Activated CD4-positive, CD25-positive, alpha-beta regulatory T cell treated with anti-CD3 and anti-CD28 coated beads, Interleukin-2, amount 50 U/mL, for 72 hours (primary cell): ENCODE measurements at regions not wholly inside any gene's neighbourhood (a gene's known extent, or its start where the extent isn't known, plus 50 kb on each side); places are given as distances from the start of the nearest gene placed in this dataset.

ENCODE experiments used
- DNase-seq: peaks from one replicate; pipeline ENCODE4 v3.0.0; 2021

DNA sequence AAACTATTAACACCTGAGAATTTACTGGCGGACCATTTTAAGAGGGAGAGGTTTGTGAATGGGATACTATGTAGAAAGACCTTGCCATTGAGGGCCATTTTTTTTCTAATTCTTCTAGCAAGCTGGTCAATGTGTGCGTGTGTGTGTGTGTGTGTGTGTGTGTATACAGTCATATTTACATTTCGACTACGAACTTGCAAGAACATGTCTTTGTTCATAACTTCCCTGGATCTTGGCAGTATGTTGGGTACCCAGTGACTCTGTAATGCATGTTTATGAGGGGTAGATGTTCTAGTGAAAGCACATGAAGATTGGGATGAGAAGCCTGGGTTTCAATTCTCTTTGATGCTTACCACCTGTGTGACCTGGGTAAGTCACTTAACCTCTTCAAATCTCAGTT lies 133.6 kb downstream of the UBE2E3 start:
- DNase-seq = no peak

GRCh38 chr2:181116261-181116660 lies 135.9 kb downstream of the UBE2E3 start:
- DNase-seq = no peak

- no peak for DNase-seq
Measured at GRCh38 chr2:181117206-181117925, 137.0 kb downstream of the UBE2E3 start.

GRCh38 chr2:181120625-181121024 lies 140.2 kb downstream of the UBE2E3 start:
- no peak for DNase-seq

- DNase-seq = no peak
Measured at GRCh38 chr2:181121996-181122395, 141.6 kb downstream of the UBE2E3 start.

GRCh38 chr2:181122601-181123000 lies 142.2 kb downstream of the UBE2E3 start:
- no peak for DNase-seq

DNA sequence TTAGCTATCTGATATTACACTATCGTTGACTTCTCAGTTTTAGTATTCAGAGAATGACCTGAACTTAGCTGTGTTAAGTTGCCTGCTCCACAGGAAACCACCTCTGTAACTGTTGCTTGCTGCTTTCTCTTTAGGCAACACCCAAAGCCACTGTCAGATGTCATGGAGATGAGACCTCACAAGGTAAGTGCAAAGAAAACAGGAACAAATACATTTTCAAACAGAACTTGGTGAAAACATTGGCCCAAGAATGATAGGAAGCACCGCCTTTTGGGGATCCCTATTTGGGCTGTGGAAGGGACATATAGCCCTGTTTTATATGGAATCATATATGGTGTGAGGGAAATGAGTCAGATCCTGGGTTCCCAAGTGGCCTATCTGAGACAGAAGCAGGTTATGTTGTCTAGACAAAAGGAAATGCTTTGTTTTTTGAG lies 143.4 kb downstream of the UBE2E3 start:
- no peak for DNase-seq

- no peak for DNase-seq
Measured at GRCh38 chr2:181124497-181124896, 144.1 kb downstream of the UBE2E3 start.

- no peak for DNase-seq
Measured at GRCh38 chr2:181125359-181125758, 145.0 kb downstream of the UBE2E3 start.

DNA sequence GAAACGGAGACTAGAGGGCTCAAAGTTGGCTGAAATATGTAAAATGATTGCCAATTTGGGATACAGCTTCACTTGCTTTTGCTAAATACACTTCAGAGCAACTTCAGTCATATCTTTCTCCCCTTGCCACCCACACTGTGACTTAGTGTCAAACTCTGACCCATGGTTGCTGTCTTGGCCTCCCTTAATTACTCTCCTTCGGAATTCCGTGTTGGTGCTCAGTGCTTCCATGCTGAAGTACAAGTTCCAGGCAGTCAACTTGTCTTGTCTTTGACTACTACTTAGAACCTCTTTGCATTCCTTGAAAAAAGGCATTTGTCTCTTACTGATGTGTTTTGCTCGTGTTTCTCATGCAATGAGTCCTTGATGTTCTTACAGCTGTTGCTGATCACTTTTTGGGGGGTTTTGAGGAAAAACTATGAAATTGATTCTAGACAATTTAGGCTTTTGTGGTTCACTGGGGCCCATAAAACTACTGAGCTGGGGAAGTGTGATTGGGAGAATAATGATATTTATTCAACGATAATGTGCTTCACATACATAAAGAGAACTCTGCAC lies 146.0 kb downstream of the UBE2E3 start:
- DNase-seq = no peak

- no peak for DNase-seq
Measured at GRCh38 chr2:181128199-181128598, 147.8 kb downstream of the UBE2E3 start.

GRCh38 chr2:181129364-181130056 lies 149.1 kb downstream of the UBE2E3 start:
- no peak for DNase-seq

DNA sequence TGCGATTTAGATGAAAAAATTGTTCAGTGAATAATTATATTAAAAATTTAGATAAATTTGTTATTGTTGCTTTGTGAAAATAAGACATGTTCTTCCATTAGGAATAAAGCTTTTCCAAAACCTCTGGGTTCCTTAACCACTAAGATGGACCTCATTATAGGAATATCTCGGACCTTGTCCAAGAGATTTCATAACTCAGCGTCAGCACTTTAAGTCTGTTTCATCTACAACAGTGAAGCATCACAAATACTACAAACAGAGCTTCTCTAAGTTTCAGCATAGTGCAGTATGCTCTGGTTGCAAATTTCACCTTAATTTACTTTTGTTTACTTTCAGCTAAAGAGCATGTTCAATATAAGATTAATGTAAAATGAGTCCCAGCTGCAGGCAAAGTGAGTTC lies 150.3 kb downstream of the UBE2E3 start:
- no peak for DNase-seq

DNA sequence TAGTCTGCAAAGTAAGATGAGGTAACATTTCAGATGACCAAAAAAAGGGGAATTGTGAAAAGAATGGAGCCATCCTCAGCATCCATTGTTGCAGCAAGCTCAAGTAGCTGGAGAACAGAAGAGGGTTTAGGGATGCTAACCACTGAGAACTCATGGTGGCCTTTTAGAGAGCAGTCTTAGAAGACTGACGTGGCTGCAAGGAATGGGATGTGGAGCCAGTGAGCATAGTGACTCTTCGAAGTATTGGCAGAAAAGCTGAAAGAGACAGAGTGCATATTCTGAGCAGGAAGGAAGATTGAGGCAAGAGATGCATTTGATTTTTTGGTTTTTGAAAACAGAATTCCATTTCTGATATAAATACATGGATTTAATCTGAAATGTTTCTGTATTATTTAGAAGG lies 151.2 kb downstream of the UBE2E3 start:
- DNase-seq = no peak

- DNase-seq = no peak
Measured at GRCh38 chr2:181138816-181139215, 158.4 kb downstream of the UBE2E3 start.

DNA sequence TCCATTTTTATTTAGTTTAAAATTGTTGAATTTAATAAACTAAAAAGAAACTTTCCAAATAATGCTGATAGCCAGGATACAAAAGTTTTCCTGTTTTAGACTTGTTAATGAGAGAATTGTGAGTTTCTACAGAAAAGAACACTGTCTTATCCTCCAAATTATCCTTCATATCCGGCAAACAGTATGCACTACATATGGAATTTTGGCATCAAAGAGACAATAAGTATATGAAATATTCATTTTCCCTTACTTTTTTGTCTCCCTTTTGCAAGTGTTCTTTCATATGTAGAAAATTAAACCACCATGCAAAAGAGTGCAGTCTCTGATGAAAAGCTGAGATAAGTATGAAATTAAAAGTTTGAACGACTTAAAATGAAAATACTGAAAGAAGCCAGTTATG lies 159.4 kb downstream of the UBE2E3 start:
- DNase-seq = no peak

DNA sequence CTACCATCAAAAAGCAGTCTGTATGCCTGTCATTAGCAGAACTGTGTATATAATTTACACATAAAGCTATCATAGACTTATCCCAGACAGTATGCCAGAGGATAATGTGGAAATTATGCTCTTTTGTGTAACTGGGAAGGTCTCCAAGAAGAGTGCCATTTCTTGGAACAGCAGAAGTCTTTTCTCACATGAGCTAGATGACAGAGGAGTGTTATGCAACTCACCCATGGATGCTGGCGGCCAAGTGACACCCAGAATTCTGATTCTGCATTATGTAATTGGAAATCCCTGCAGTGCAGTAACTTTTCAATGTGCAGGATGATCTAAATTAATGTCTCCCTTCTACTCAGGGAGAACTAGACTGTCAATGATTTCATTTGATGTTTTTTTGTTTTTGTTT lies 160.0 kb downstream of the UBE2E3 start:
- no peak for DNase-seq

GRCh38 chr2:181140928-181141327 lies 160.5 kb downstream of the UBE2E3 start:
- no peak for DNase-seq

GRCh38 chr2:181141676-181142075 lies 161.3 kb downstream of the UBE2E3 start:
- DNase-seq = no peak

GRCh38 chr2:181142514-181142913 lies 162.1 kb downstream of the UBE2E3 start:
- DNase-seq = no peak

DNA sequence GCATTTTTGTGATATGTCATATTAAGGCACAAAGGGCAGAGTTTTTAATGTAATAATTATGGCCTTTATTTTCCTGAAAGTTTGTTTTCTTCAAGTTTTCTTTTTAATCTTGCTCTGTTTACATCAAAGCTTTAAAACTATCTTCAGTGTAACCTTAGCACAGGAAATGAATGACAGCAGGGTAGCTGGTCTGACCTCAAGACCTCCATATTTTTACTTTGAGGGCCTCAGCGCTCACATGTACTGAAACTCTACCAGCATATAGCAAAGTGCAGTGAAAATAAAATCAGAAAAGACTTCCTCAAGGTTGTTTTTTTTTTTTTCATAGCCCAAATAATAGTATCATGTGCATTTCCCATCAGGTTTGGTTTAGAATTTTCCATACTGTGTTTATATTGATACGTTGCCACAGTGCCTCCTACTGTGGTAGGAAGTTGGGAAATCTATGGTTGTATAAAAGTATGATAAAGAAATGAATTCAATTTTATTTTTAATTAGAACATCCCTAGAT lies 163.4 kb downstream of the UBE2E3 start:
- DNase-seq = no peak

- DNase-seq = no peak
Measured at GRCh38 chr2:181145645-181146044, 165.2 kb downstream of the UBE2E3 start.

- no peak for DNase-seq
Measured at GRCh38 chr2:181146171-181146570, 165.8 kb downstream of the UBE2E3 start.

GRCh38 chr2:181149056-181149455 lies 168.7 kb downstream of the UBE2E3 start:
- no peak for DNase-seq
